Liver (tissue), 8 donors: ENCODE measurements at regions not wholly inside any gene's neighbourhood (a gene's known extent, or its start where the extent isn't known, plus 50 kb on each side); places are given as distances from the start of the nearest gene placed in this dataset.

ENCODE experiments used
- DNase-seq: peaks from one replicate; pipeline ENCODE4 v3.0.0-alpha.2; 2017; ENCODE audit warnings: low spot score
- H3K27ac ChIP-seq, 2 donors: one replicate each; pipeline ENCODE4 v1.7.0; 2013; ENCODE audit warnings: inconsistent platforms in 2 of 2, low read length in 2 of 2, control low read depth in 1 of 2, low read depth in 1 of 2, mild to moderate bottlenecking in 1 of 2
- H3K27me3 ChIP-seq, 4 donors: one replicate each; pipeline versions ENCODE4 v1.6.1 to v1.7.0; 2013; ENCODE audit warnings: low read length in 3 of 4, inconsistent platforms in 1 of 4, mild to moderate bottlenecking in 1 of 4, moderate library complexity in 1 of 4; ENCODE audit not compliant: control insufficient read depth in 4 of 4, insufficient read depth in 4 of 4
- H3K36me3 ChIP-seq, 4 donors: one replicate each; pipeline versions ENCODE4 v1.6.1 to v1.7.0; 2013; ENCODE audit warnings: low read length in 3 of 4, mild to moderate bottlenecking in 3 of 4, low read depth in 1 of 4, moderate library complexity in 1 of 4; ENCODE audit not compliant: control insufficient read depth in 4 of 4, insufficient read depth in 3 of 4
- H3K4me1 ChIP-seq, 4 donors: one replicate each; pipeline versions ENCODE4 v1.6.1 to v1.7.0; 2013; ENCODE audit warnings: low read length in 3 of 4, mild to moderate bottlenecking in 3 of 4, moderate library complexity in 1 of 4; ENCODE audit not compliant: control insufficient read depth in 4 of 4, insufficient read depth in 4 of 4
- H3K4me3 ChIP-seq, 3 donors: one replicate each; pipeline versions ENCODE4 v1.6.1 to v1.7.0; 2013; ENCODE audit warnings: low read length in 3 of 3, control low read depth in 1 of 3, low read depth in 1 of 3, mild to moderate bottlenecking in 1 of 3
- H3K9ac ChIP-seq, 2 donors: one replicate each; pipeline ENCODE4 v1.7.0; 2013; ENCODE audit warnings: low read length in 2 of 2, mild to moderate bottlenecking in 2 of 2, moderate library complexity in 2 of 2, control low read depth in 1 of 2, low read depth in 1 of 2
- H3K9me3 ChIP-seq, 4 donors: one replicate each; pipeline versions ENCODE4 v1.6.1 to v1.7.0; 2013; ENCODE audit warnings: low read length in 3 of 4; ENCODE audit not compliant: control insufficient read depth in 4 of 4
- EGR1 ChIP-seq, 2 donors: IDR thresholded peaks; 2 replicates each; pipeline ENCODE4 v1.6.1; 2016 to 2018; ENCODE audit warnings: antibody characterized with exemption in 2 of 2, low read depth in 2 of 2
- FOXA1 ChIP-seq: IDR thresholded peaks from 2 replicates; pipeline ENCODE4 v1.6.1; 2016; ENCODE audit warnings: antibody characterized with exemption
- FOXA2 ChIP-seq: IDR thresholded peaks from 2 replicates; pipeline ENCODE4 v1.6.1; 2016; ENCODE audit warnings: antibody characterized with exemption
- GABPA ChIP-seq, 2 donors: IDR thresholded peaks in 1 of 2; conservative IDR thresholded peaks in 1 of 2; 2 replicates each; pipeline ENCODE4 v1.6.1; 2016; ENCODE audit warnings: antibody characterized with exemption in 2 of 2, mild to moderate bottlenecking in 1 of 2, moderate library complexity in 1 of 2
- HNF4A ChIP-seq, 2 donors: conservative IDR thresholded peaks; 2 replicates each; pipeline ENCODE4 v1.6.1; 2016; ENCODE audit warnings: antibody characterized with exemption in 2 of 2, mild to moderate bottlenecking in 2 of 2
- HNF4G ChIP-seq: IDR thresholded peaks from 2 replicates; pipeline ENCODE4 v1.6.1; 2016; ENCODE audit warnings: antibody characterized with exemption
- RAD21 ChIP-seq, 2 donors: IDR thresholded peaks; 2 replicates each; pipeline ENCODE4 v1.6.1; 2016; ENCODE audit warnings: antibody characterized with exemption in 2 of 2, mild to moderate bottlenecking in 2 of 2
- SP1 ChIP-seq: IDR thresholded peaks from 2 replicates; pipeline ENCODE4 v1.6.1; 2018; ENCODE audit warnings: antibody characterized with exemption, mild to moderate bottlenecking
- YY1 ChIP-seq: IDR thresholded peaks from 2 replicates; pipeline ENCODE4 v1.6.1; 2016; ENCODE audit warnings: antibody characterized with exemption, mild to moderate bottlenecking
- WGBS: extraction: QIAGEN DNeasy Blood & Tissue Kit; methylation state at CpG from one replicate; pipeline ENCODE4 v1.1.7; 2013; 5-methylcytosine and 5-hydroxymethylcytosine counted together
- TF ChIP-seq, protein P1 (sequence below): fragments of 150-350 bp; IDR thresholded peaks from 2 replicates; pipeline ENCODE4 v1.5.1; 2017; ENCODE audit warnings: improper control_type of control experiment, low read depth, low read length; ENCODE audit not compliant: missing input control
- TF ChIP-seq, protein P2 (sequence below): IDR thresholded peaks from 2 replicates; pipeline ENCODE4 v1.6.1; 2016; ENCODE audit warnings: antibody characterized with exemption
- TF ChIP-seq, protein P3 (sequence below): IDR thresholded peaks from 2 replicates; pipeline ENCODE4 v1.6.1; 2016; ENCODE audit warnings: antibody characterized with exemption
- TF ChIP-seq, protein P4 (sequence below): IDR thresholded peaks from 2 replicates; pipeline ENCODE4 v1.6.1; 2016; ENCODE audit warnings: antibody characterized with exemption, mild to moderate bottlenecking
- donor health status: healthy.
- donor health status: healthy.
- donor health status: healthy.
- donor health status: healthy.
- donor health status: healthy.

DNA sequence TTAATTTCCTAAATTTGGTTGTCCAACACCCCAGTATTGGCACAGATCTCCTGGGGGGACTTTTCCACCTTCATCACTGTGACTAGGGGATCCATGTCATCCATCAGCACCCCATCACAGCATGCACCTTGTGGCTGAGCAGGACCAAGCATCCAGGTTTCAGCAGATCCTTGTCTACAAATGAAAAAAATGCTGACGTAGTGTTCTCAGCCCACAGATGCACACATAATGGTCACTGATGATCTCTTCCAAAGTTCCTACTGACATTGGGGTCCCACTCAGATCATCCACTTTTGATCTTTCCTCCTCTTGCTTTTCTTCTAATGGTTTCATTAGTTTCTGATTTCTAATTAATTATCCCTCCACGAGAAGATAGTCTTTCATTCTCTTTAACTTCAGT is 373.1 kb downstream of the TBX15 start (continued):
- TF ChIP-seq, protein P1, sequence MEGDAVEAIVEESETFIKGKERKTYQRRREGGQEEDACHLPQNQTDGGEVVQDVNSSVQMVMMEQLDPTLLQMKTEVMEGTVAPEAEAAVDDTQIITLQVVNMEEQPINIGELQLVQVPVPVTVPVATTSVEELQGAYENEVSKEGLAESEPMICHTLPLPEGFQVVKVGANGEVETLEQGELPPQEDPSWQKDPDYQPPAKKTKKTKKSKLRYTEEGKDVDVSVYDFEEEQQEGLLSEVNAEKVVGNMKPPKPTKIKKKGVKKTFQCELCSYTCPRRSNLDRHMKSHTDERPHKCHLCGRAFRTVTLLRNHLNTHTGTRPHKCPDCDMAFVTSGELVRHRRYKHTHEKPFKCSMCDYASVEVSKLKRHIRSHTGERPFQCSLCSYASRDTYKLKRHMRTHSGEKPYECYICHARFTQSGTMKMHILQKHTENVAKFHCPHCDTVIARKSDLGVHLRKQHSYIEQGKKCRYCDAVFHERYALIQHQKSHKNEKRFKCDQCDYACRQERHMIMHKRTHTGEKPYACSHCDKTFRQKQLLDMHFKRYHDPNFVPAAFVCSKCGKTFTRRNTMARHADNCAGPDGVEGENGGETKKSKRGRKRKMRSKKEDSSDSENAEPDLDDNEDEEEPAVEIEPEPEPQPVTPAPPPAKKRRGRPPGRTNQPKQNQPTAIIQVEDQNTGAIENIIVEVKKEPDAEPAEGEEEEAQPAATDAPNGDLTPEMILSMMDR: no peak
- no peak for TF ChIP-seq FOXA1
- no peak for TF ChIP-seq YY1
- TF ChIP-seq HNF4G: no peak
- TF ChIP-seq, protein P2, sequence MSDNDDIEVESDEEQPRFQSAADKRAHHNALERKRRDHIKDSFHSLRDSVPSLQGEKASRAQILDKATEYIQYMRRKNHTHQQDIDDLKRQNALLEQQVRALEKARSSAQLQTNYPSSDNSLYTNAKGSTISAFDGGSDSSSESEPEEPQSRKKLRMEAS: no peak
- no peak for TF ChIP-seq RAD21 (IDR thresholded peaks at IDR 0.05)
- TF ChIP-seq FOXA2: no peak
- TF ChIP-seq HNF4A (conservative IDR thresholded peaks at IDR 0.05): no peak

DNA sequence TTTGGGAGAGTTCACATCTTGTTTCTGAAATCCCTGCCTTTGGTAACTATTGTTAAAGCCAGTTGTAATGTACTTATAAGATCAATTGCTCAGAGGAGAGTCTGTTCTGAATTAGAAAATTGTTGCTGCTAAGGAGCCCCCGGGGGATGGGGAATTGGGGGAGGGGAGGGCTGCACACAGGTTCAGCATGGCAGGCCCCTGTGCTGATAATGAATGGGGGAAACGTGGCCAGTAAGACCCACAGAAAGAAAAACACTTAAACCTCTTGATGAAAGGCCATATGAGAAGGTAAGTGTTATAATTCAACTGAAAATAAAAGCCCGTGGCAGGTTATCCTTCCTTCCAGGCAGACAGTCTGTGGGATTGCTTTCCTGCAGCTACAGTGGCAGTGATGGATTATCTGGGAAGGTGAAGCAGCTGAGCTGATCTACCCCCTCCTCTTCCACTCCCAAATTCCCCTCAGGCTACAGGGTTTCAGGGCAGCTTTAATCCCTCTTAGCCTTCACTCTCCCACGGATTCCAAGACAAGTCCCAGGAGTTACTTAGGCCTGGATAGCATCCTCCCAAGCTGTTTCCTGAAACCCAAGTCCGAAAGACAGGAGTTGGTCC is 398.8 kb downstream of the TBX15 start:
- no peak overlapping the region for H3K9ac ChIP-seq
- no peaks in the 10 kb centered on the region for H3K4me1 ChIP-seq
- H3K27me3 ChIP-seq: peaks cover 0 to 4% (median 0%) of the 10 kb centered on the region in 4 donors
- no peaks in the 10 kb centered on the region for H3K36me3 ChIP-seq
- TF ChIP-seq RAD21 (IDR thresholded peaks at IDR 0.05): no peak
- no peak overlapping the region for H3K27ac ChIP-seq
- H3K4me3 ChIP-seq: no peak overlapping the region
- WGBS: 41% methylated on average over 5 of the region's 5 CpGs
- DNase-seq: no peak
- H3K9me3 ChIP-seq: peaks cover 0 to 6% (median 1%) of the 10 kb centered on the region in 4 donors

DNA sequence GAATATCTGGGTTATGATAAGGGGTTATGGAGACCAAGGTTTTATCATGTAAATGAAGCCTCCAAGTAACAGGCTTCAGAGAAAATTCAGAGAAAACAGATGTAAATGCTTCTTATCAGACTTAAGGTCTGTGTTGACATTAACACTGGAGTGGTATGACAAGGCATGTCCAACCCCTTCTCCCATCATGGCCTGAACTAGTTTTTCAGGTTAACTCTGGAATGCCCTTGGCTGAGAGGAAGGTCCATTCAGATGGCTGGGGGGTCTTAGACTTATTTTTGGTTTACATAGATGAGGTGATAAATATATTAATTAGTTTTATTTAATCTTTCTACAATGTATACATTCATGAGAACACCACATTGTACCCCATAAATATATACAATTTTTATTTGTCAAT is 399.6 kb downstream of the TBX15 start:
- H3K36me3 ChIP-seq: no peaks in the 10 kb centered on the region
- TF ChIP-seq HNF4G (no peak), SP1 (no peak), FOXA1 (no peak), YY1 (no peak), GABPA (IDR thresholded peaks at IDR 0.05 in 1 of 2, conservative IDR thresholded peaks at IDR 0.05 in 1 of 2) (no peak), HNF4A (conservative IDR thresholded peaks at IDR 0.05) (no peak), FOXA2 (no peak), EGR1 (IDR thresholded peaks at IDR 0.05; ENCODE audit: low read depth in 2 of 2) (no peak), RAD21 (IDR thresholded peaks at IDR 0.05) (no peak)
- TF ChIP-seq, protein P3, sequence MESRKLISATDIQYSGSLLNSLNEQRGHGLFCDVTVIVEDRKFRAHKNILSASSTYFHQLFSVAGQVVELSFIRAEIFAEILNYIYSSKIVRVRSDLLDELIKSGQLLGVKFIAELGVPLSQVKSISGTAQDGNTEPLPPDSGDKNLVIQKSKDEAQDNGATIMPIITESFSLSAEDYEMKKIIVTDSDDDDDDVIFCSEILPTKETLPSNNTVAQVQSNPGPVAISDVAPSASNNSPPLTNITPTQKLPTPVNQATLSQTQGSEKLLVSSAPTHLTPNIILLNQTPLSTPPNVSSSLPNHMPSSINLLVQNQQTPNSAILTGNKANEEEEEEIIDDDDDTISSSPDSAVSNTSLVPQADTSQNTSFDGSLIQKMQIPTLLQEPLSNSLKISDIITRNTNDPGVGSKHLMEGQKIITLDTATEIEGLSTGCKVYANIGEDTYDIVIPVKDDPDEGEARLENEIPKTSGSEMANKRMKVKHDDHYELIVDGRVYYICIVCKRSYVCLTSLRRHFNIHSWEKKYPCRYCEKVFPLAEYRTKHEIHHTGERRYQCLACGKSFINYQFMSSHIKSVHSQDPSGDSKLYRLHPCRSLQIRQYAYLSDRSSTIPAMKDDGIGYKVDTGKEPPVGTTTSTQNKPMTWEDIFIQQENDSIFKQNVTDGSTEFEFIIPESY: no peak
- TF ChIP-seq, protein P2: no peak
- TF ChIP-seq, protein P4, sequence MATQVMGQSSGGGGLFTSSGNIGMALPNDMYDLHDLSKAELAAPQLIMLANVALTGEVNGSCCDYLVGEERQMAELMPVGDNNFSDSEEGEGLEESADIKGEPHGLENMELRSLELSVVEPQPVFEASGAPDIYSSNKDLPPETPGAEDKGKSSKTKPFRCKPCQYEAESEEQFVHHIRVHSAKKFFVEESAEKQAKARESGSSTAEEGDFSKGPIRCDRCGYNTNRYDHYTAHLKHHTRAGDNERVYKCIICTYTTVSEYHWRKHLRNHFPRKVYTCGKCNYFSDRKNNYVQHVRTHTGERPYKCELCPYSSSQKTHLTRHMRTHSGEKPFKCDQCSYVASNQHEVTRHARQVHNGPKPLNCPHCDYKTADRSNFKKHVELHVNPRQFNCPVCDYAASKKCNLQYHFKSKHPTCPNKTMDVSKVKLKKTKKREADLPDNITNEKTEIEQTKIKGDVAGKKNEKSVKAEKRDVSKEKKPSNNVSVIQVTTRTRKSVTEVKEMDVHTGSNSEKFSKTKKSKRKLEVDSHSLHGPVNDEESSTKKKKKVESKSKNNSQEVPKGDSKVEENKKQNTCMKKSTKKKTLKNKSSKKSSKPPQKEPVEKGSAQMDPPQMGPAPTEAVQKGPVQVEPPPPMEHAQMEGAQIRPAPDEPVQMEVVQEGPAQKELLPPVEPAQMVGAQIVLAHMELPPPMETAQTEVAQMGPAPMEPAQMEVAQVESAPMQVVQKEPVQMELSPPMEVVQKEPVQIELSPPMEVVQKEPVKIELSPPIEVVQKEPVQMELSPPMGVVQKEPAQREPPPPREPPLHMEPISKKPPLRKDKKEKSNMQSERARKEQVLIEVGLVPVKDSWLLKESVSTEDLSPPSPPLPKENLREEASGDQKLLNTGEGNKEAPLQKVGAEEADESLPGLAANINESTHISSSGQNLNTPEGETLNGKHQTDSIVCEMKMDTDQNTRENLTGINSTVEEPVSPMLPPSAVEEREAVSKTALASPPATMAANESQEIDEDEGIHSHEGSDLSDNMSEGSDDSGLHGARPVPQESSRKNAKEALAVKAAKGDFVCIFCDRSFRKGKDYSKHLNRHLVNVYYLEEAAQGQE: no peak
- no peak overlapping the region for H3K27ac ChIP-seq
- no peak overlapping the region for H3K9ac ChIP-seq
- no peak overlapping the region for H3K4me3 ChIP-seq
- no peaks in the 10 kb centered on the region for H3K4me1 ChIP-seq
- H3K27me3 ChIP-seq: peaks cover 0 to 4% (median 0%) of the 10 kb centered on the region in 4 donors
- H3K9me3 ChIP-seq: peaks cover 0 to 6% (median 1%) of the 10 kb centered on the region in 4 donors
- DNase-seq: no peak
